CD4-positive, alpha-beta T cell treated with Interleukin-4 for 4 hours (primary cell): ENCODE measurements at regions not wholly inside any gene's neighbourhood (a gene's known extent, or its start where the extent isn't known, plus 50 kb on each side); places are given as distances from the start of the nearest gene placed in this dataset.
"Not testable (repeated sequence)": the region's sequence is repeated elsewhere in the genome, so short reads cannot be mapped to it uniquely, and the experiment has no call there.

Experiments used
- DNase-seq: peaks from one replicate; pipeline ENCODE4 v3.0.0-alpha.2; 2020

DNA sequence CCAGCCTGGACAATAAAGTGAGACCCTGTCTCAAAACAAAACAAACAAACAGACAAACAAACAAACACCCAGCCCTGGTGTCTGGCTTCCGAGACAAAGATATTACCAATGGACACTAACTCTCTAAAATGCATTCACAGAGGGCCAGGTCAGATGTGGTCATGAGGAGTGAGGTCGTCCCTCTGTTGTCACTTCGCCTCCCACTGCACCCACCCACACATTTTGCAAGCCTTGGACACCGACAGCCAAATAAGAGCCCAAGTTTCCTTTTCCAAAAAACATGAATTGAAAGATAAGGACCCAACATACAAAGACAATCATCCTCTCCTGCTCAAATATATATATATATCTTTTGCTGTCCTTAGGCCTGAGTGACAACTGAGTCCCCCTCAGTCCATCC, 319.9 kb downstream of the TSN start:
- DNase-seq, result no peak

DNA sequence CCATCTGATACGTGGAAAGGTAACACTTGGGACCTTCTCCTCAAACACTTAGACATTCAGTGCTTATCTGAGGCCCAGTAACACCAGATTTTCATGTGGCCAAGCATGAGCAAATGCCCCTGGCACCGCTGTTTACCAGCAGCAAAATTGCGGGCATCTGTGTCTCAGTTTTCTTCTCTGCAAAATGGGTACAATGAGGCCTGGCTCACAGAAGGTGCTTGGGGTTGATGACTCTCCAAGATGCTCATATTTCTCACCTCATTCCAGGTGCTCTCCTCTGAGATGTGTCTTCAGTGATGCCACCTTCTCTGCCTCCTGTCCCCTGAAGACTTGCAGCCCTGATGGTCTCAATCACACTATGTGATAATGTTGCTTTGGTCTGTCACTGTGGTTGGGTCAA, 321.7 kb downstream of the TSN start:
- no peak for DNase-seq

- DNase-seq, result no peak
Measured at GRCh38 chr2:122077771-122078170, 322.3 kb downstream of the TSN start.

- no peak for DNase-seq
Measured at GRCh38 chr2:122078451-122078850, 323.0 kb downstream of the TSN start.

DNA sequence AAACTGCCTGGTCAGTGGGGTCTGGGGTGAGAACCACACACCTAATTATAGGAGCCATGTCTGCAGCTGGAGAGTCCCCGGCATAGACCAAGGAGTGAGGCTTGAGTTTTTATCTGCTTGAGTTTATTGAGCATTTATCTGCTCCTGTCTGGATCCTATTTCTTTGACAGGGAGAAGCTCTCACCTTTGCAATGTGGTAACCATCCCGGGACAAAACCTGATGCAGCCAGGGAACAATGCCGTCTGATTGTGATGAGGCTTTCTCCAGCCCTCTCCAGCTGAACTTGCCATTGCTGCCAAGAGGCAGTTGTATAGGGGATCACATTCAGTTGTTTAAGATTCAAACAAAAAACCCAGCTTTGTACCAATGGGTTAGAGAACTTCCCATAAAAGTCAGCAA, 324.4 kb downstream of the TSN start:
- DNase-seq, result no peak

DNA sequence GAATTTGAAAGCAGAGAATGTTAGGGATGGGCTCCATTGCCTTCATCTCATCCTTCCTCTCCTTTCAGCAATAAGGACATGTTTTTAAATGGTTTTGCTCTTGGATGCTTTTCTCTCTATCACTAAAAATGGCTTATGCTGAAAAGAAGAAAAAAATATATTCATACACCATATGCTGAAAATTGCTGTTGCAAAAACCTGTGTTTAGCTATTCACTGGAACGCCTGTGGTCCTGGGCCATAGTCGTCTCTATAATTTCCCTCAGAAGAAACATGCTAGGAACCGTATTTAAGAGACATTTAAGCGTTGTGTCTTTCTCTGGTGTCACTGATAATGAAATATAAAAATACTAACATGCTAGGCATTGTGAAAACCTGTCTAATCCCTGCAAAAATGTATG, 324.9 kb downstream of the TSN start:
- no peak for DNase-seq

- no peak for DNase-seq
Measured at GRCh38 chr2:122080871-122081270, 325.4 kb downstream of the TSN start.

DNA sequence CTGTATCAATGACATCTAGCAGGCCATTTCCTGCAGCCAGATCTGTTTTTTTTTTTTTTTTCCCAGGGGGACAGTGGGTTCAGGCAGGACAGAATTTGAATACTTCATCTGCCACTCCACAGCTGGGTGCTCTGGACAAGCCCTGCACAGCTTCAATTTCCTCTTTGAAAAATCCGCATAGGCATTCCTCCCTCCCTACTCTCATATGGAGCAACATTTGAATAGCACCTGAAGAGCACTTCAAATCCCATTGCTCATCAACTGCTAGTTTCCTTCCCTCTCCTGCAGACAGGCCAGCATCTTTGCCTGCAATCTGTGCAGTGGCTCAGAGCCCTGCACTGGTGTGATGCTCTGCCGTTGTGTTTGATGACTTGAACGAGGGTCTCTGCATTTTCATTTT, 326.3 kb downstream of the TSN start:
- DNase-seq, result no peak

DNA sequence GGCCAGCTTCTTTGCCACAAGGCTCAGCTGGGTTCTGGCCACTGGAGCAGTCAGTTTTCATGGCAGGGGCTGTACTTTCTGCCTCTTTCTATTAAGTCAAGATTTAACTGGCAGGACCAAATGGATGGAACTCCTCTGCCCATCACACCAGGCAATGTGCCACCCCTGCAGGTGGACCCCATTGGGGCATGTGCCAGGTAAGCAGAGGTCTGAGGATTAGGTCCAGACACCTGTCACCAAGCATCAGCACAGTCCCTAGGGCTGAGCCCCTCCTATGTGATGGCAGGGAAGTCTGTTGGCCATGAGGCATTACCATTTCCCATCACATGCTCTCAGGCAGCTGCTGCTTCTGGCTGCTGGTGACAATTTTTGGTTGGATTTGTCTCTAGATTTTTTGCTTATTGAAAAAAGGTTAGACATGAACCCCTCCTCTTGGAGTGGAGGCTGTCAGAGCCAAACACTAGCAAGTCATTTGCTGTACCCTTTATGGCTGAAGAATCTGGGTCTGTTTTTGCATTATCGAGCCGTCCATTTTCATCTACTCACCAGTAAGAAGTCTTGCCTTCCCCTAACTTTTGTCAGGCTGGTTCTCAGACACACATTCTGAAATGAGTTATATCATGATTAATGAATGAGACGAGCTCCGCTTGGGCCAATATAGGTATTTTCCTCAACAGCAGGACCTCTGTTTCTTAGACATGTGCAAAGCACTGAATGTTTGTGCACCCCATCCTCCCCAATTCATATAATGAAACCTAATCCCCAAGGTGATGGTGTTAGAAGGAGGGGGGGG, 328.0 kb downstream of the TSN start:
- no peak for DNase-seq

DNA sequence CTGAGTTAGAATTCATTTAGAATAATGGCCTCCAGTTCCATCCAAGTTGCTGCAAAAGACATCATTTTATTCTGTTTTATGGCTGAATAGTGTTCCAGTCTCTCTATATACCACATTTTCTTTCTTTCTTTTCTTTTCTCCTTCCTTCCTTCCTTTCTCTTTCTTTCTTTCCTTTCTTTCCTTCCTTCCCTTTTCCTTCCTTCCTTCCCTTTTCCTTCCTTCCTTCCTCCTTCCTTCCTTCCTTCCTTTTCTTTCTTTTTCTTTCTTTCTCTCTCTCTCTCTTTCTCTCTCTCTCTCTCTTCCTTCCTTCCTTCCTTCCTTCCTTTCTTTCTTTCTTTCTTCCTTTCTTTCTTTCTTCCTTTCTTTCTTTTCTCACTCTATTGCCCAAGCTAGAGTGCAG, 330.2 kb downstream of the TSN start:
- not testable (repeated sequence) for DNase-seq

DNA sequence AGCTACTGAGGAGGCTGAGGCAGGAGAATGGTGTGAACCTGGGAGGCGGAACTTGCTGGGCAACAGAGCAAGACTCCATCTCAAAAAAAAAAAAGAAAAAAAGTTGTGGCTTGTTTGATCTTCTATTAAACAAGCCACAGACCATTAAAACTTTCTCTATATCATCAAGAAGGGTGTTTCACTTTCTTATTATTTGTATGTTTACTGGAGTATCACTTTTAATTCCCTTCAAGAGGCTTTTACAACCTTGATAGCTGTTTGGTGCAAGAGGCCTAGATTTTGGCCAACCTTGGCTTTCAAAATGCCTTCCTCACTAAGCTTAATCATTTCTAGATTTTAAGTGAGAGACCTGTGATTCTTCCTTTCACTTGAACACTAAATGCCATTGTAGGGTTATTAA, 339.1 kb downstream of the TSN start:
- no peak for DNase-seq

GRCh38 chr2:122096761-122097160, 341.3 kb downstream of the TSN start:
- DNase-seq, result no peak

- no peak for DNase-seq
Measured at GRCh38 chr2:122098306-122098705, 342.9 kb downstream of the TSN start.

DNA sequence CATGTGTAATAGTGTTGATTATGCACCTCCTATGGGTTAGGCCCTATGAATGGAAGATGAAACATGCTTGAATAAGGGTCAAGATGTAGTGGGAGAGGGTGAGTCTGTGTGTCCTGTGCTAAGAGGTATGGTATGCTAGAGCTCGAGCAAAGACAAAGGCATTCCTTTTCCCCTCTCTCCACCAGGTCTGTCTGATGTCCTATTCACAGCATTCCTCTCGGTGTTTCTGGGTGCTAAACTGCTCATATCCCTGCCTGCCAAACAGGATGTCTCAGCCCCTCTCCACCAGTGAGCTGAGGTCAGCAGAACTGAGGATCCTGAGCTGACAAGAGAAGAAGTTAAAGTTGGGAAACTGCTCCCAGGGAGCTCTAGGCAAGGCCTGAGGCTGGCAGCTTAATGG, 344.9 kb downstream of the TSN start:
- no peak for DNase-seq

DNA sequence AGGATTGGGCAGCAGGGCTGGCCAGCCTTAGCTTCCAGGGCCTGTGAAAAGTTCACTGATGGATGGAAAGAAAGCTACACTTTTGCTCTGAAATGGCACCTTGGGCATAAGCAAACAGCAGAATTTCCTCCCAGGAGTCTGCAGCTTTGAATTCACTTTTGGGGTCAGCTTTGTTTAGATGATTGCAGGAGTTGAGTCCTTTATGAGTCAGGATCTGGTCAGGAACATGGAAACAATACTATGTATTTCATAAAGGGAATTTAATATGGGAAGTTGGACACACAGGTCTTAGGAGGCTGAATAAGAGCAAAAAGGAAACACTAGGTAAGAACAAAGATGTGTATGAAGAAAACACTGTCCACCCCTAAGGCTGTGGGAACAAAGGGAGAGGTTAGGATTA, 345.3 kb downstream of the TSN start:
- DNase-seq, result no peak

DNA sequence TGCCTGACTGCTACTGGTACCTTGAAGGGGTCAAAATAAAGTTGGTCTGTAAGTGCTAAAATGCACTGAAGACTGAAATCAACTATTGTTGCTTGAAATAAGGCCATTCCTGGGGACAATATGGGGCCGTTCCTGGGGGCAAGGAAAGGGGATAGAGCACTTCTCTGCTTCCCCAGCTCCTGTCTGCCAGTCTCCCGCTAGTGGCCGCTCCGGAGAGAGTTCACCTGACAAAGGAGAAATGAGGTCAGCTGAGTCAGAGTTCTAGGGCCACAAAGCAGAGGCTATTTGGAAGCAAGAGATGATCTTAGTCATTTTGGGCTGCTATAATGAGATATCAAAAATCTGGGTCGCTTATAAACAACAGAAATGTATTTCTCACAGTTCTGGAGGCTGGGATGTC, 345.9 kb downstream of the TSN start:
- no peak for DNase-seq

- DNase-seq, result no peak
Measured at GRCh38 chr2:122105171-122105876, 349.9 kb downstream of the TSN start.

DNA sequence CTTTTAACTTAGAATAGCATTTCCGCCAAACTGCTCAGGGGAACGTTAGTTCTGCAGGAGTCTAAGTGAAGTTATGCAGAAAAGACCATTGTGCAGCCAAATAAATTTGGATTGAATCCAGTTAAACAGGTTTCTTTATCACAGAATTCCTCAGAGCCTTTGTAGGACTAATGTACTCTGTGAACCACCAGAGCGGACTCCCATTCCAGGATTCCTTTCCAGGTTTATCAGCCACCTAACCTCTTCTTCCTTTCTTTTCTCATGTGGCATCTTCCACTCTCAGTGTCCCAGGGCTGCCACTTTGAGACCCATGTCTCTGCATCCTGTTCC, 350.4 kb downstream of the TSN start:
- no peak for DNase-seq

DNA sequence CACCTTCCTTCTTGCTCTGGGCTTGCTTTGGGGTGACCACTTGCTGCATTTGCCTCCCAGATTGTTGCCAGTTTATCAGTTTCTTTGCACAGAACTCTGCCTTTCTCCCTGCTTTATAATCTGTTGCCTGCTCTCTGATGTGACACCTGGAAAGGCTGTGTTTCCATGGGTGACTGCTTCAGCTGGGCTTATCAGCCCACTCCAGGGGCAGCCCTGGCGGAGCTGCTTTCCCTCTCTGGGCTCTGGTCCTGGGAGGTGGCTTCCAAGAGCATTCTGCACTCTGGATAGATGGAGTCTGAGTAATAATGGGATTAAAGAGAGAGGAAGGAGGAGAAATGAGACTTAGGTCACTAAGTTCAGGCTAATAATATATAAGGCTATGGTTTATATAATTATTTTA, 352.7 kb downstream of the TSN start:
- no peak for DNase-seq

DNA sequence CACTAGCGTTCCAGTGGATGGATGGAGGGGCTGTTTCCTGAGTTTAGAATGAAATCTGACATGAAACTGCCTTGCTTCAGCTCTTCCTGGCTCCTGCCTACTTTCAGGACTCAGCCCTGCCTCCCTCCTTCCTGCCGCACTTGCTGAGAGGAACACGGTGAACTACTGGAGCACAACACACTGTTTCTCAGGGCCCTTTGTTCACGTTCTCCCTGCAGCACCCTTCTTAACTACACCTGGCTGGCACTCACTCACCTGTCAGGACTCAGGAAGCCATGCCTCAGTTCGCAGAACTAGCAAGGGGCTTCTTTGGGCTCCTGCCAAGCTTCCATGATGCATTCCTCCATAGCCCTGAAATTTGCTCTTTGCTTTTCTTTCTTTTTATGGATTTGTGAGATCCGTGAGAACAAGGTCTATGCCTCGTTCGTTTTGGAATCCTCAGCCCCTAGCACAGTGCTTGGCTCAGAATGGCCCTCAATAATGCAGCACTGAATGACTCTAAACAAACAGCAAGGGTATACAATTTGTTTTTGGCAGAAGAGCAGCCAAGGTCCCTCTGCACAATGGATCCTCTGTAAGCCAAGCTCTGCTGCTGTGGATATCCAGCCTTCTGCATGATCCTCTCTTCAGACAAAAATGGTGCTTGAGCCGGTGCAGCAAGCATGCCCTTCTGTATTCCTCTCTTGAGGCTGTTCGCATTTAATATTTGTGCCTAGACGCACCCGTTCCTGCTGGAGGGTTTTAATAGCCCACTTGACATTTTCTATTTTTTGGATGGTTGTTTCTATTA, 357.0 kb downstream of the TSN start:
- no peak for DNase-seq

DNA sequence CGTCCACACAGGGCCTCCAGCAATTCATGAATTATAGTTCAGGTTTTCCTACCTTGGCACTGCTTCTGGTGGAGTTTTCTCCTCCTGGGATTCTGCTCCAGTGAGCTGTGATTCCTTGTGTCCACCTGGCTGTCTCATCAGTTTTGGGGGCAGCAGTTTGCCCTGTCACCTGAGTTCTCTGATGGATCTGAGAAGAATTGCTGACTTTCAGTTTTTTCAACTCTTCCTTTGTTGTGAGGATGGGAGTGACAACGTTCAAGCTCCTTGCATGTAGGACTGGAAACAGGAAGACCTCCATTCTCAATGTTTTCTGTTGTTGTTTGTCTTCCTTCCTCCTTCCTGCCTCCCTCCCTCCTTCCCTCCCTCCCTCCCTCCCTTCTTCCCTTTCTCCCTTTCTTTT, 359.0 kb downstream of the TSN start:
- no peak for DNase-seq

GRCh38 chr2:122117371-122117770, 361.9 kb downstream of the TSN start:
- DNase-seq, result no peak

DNA sequence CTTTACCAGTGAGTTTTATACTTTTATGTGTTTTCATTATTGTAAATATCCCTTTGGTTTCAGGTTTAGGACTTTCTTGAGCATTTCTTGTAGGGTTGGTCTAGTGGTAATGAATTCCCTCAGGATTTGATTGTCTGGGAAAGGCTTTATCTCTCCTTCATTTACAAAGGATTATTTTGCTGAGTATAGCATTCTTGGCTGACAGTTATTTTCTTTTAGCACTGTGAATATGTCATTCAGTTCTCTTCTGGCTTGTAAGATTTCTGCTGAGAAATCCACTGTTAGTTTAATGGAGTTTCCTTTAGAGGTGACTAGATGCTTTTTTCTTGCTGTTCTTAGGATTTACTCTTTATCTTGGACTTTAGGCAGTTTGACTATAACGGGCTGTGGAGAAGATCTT, 373.9 kb downstream of the TSN start:
- DNase-seq, result no peak

DNA sequence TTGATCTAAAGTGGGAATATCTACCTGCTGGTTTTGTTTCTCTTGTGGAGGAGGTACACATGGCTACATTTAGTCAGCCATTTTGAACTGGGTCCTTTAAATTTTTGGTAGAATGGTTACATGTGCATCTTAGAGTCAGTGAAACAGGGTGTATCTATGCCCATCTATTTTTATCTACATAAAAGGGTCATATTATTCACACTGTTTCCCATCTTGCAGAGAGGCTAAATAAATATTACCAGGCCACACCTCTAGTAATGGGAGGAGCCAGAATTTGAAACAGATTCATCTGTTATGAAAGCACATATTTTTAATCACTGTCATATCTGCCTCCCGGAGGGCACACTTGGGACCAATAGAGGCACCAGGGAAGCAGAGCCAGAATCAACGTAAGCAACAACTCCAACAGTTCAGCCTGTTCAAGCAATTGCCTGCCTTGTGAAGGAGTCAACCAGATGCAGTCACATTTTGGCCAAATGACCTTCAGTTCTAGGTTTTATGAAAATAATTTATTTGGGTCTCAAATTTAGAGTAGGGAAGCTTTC, 376.8 kb downstream of the TSN start:
- DNase-seq, result no peak
